HCT116 (cell line): ENCODE measurements at regions not wholly inside any gene's neighbourhood (a gene's known extent, or its start where the extent isn't known, plus 50 kb on each side); places are given as distances from the start of the nearest gene placed in this dataset.

Experiments
- ATAC-seq: fragments of 200-7000 bp; cut with Tn5 transposase; 2 replicates; pipeline ENCODE4 v1.9.1; 2020; ENCODE audit warnings: mild to moderate bottlenecking, moderate library complexity
- BruUV-seq: library from RNA; stranded (reverse); fragments of 400-500 nt; replicated peaks from 2 replicates; lab custom pipeline; 2021; lab: Mats Ljungman, UMichigan
- CTCF ChIA-PET: fragments of 300-600 bp; sonication (Branson Sonifier 250); formaldehyde crosslinking; loops from one replicate; lab custom pipeline; 2021; ENCODE audit warnings: antibody characterized with exemption; lab: Charles Lee
- POLR2A ChIA-PET: fragments of 300-600, 350-600 bp; sonication (Branson Sonifier 250); formaldehyde crosslinking; loops from one replicate; lab custom pipeline; 2021; ENCODE audit warnings: antibody characterized with exemption; lab: Charles Lee
- RAD21 ChIA-PET, 2 experiments: fragments of 300-600 bp; sonication (Branson Sonifier 250); formaldehyde crosslinking; loops; one replicate each; lab custom pipeline; 2023; ENCODE audit warnings: low total read pairs in 2 of 2; ENCODE audit not compliant: uncharacterized antibody in 2 of 2, unreplicated experiment in 2 of 2, low non-redundant PET in 1 of 2; lab: Charles Lee
- DNase-seq: peaks from one replicate; pipeline ENCODE4 v3.0.0-alpha.2; 2010; ENCODE audit warnings: low read depth, low spot score
- H2AFZ ChIP-seq: fragments of 200-600 bp; shearing (Covaris generic), sonication (generic); 2 replicates; pipeline ENCODE4 v1.6.1; 2017; ENCODE audit warnings: low read depth, mixed run types, mixed read lengths, antibody characterized with exemption, low read length; ENCODE audit not compliant: poor library complexity, severe bottlenecking
- H3K27ac ChIP-seq: 2 replicates; pipeline ENCODE4 v1.5.1; 2012; ENCODE audit warnings: low read depth, low read length
- H3K27me3 ChIP-seq: fragments of 200-600 bp; sonication (generic); 2 replicates; pipeline ENCODE4 v1.6.1; 2016; ENCODE audit warnings: mixed run types, low read length, mixed read lengths; ENCODE audit not compliant: insufficient read depth
- H3K36me3 ChIP-seq, 2 experiments: fragments of 200-500 bp in 1 of 2; fragments of 200-600 bp in 1 of 2; sonication (Bioruptor generic) in 1 of 2; sonication (generic) in 1 of 2; 2 replicates each; pipeline versions ENCODE4 v1.5.1 to v1.6.1; 2014 to 2016; ENCODE audit warnings: low read length in 2 of 2, inconsistent platforms in 1 of 2, mixed read lengths in 1 of 2, mixed run types in 1 of 2; ENCODE audit not compliant: insufficient read depth in 2 of 2, control insufficient read depth in 1 of 2
- H3K4me1 ChIP-seq, 2 experiments: fragments of 200-600 bp in 1 of 2; sonication (generic) in 1 of 2; 2 replicates each; pipeline versions ENCODE4 v1.5.1 to v1.6.1; 2012 to 2017; ENCODE audit warnings: low read length in 2 of 2, inconsistent platforms in 1 of 2, mild to moderate bottlenecking in 1 of 2, mixed read lengths in 1 of 2, mixed run types in 1 of 2, moderate library complexity in 1 of 2; ENCODE audit not compliant: insufficient read depth in 2 of 2, control insufficient read depth in 1 of 2
- H3K4me2 ChIP-seq: fragments of 200-600 bp; sonication (generic); 2 replicates; pipeline ENCODE4 v1.6.1; 2017; ENCODE audit warnings: mixed run types, low read length, mixed read lengths
- H3K4me3 ChIP-seq, 2 experiments: fragments of 200-600 bp in 1 of 2; sonication (generic) in 1 of 2; replicated peaks in 1 of 2; 2 replicates each; pipeline ENCODE4 v1.5.1; 2011 to 2016; ENCODE audit warnings: low read length in 2 of 2, control low read depth in 1 of 2, low read depth in 1 of 2, mild to moderate bottlenecking in 1 of 2, mixed read lengths in 1 of 2, mixed run types in 1 of 2
- H3K79me2 ChIP-seq: fragments of 200-600 bp; sonication (generic); 2 replicates; pipeline ENCODE4 v1.6.1; 2017; ENCODE audit warnings: mild to moderate bottlenecking, mixed run types, low read length, moderate library complexity, mixed read lengths; ENCODE audit not compliant: insufficient read depth
- H3K9ac ChIP-seq: fragments of 200-600 bp; sonication (generic); 2 replicates; pipeline ENCODE4 v1.6.1; 2016; ENCODE audit warnings: low read length, mixed read lengths
- H3K9me2 ChIP-seq: fragments of 200-600 bp; sonication (generic), shearing (Covaris generic); 2 replicates; pipeline ENCODE4 v1.6.1; 2017; ENCODE audit warnings: mixed run types, mild to moderate bottlenecking, moderate library complexity; ENCODE audit not compliant: insufficient read depth
- H3K9me3 ChIP-seq, 2 experiments: fragments of 200-500 bp in 1 of 2; fragments of 200-600 bp in 1 of 2; sonication (Bioruptor generic) in 1 of 2; sonication (generic) in 1 of 2; 2 replicates each; pipeline ENCODE4 v1.6.1; 2014 to 2017; ENCODE audit warnings: low read length in 2 of 2, mixed read lengths in 2 of 2, inconsistent platforms in 1 of 2, low read depth in 1 of 2, mild to moderate bottlenecking in 1 of 2, mixed run types in 1 of 2, moderate library complexity in 1 of 2; ENCODE audit not compliant: control insufficient read depth in 1 of 2, insufficient read depth in 1 of 2
- H4K20me1 ChIP-seq: fragments of 200-600 bp; sonication (generic), shearing (Covaris generic); 2 replicates; pipeline ENCODE4 v1.6.1; 2017; ENCODE audit warnings: mixed run types, mild to moderate bottlenecking, moderate library complexity; ENCODE audit not compliant: insufficient read depth
- ATF3 ChIP-seq: IDR thresholded peaks from 2 replicates; pipeline ENCODE4 v1.6.1; 2012
- CBX3 ChIP-seq: IDR thresholded peaks from 2 replicates; pipeline ENCODE4 v1.6.1; 2012; ENCODE audit warnings: low read depth
- CEBPB ChIP-seq: IDR thresholded peaks from 2 replicates; pipeline ENCODE4 v1.6.1; 2012; ENCODE audit warnings: low read depth
- EGR1 ChIP-seq: IDR thresholded peaks from 2 replicates; pipeline ENCODE4 v1.6.1; 2012; ENCODE audit warnings: low read depth
- ELF1 ChIP-seq: IDR thresholded peaks from 2 replicates; pipeline ENCODE4 v1.6.1; 2012; ENCODE audit warnings: low read depth, borderline replicate concordance
- EZH2 ChIP-seq: fragments of 200-600 bp; sonication (generic); IDR thresholded peaks from 2 replicates; pipeline ENCODE4 v1.6.1; 2017; ENCODE audit warnings: antibody characterized with exemption, mixed run types
- EZH2phosphoT487 ChIP-seq: fragments of 200-600 bp; IDR thresholded peaks from 2 replicates; pipeline ENCODE4 v1.6.1; 2018; ENCODE audit warnings: antibody characterized with exemption, borderline replicate concordance
- FOSL1 ChIP-seq: IDR thresholded peaks from 2 replicates; pipeline ENCODE4 v1.6.1; 2012; ENCODE audit warnings: low read depth
- MAX ChIP-seq: IDR thresholded peaks from 2 replicates; pipeline ENCODE4 v1.6.1; 2012
- POLR2A ChIP-seq: IDR thresholded peaks from 2 replicates; pipeline ENCODE4 v1.7.0; 2011; ENCODE audit warnings: borderline replicate concordance; ENCODE audit not compliant: insufficient read depth, insufficient read length; ENCODE audit errors: extremely low read depth
- POLR2AphosphoS5 ChIP-seq: IDR thresholded peaks from 2 replicates; pipeline ENCODE4 v1.6.1; 2011; ENCODE audit warnings: mild to moderate bottlenecking, low read depth, low read length, moderate library complexity
- RAD21 ChIP-seq: IDR thresholded peaks from 2 replicates; pipeline ENCODE4 v1.6.1; 2012; ENCODE audit warnings: low read depth, mild to moderate bottlenecking
- SIN3A ChIP-seq: IDR thresholded peaks from 2 replicates; pipeline ENCODE4 v1.6.1; 2012; ENCODE audit warnings: low read depth
- TCF7L2 ChIP-seq: IDR thresholded peaks from 2 replicates; pipeline ENCODE4 v1.7.0; 2011; ENCODE audit warnings: borderline replicate concordance, inconsistent platforms; ENCODE audit not compliant: insufficient read depth, insufficient read length; ENCODE audit errors: extremely low read depth
- YY1 ChIP-seq: IDR thresholded peaks from 2 replicates; pipeline ENCODE4 v1.6.1; 2011; ENCODE audit warnings: low read length, low read depth, moderate library complexity, mild to moderate bottlenecking; ENCODE audit not compliant: insufficient replicate concordance; ENCODE audit errors: extremely low read depth
- ZNF274 ChIP-seq: fragments of 200-500 bp; sonication (Bioruptor generic); IDR thresholded peaks from 2 replicates; pipeline ENCODE4 v1.6.1; 2014; ENCODE audit warnings: mild to moderate bottlenecking, low read depth, low read length, inconsistent platforms
- intact Hi-C: fragments of 100-400 bp; cut with micrococcal nuclease; formaldehyde crosslinking; loops from 2 replicates; pipeline ENCODE4 v1.10.0; 2022
- TF ChIP-seq, protein P1 (sequence below): IDR thresholded peaks from 2 replicates; pipeline ENCODE4 v1.6.1; 2011; ENCODE audit warnings: mild to moderate bottlenecking, low read length, moderate library complexity; ENCODE audit not compliant: insufficient replicate concordance; ENCODE audit errors: extremely low read depth
- TF ChIP-seq, protein P2 (sequence below), 3 experiments: fragments of 200-600 bp in 1 of 3; sonication (generic) in 1 of 3; IDR thresholded peaks in 2 of 3; conservative IDR thresholded peaks in 1 of 3; 2 replicates each; pipeline ENCODE4 v1.5.1; 2012 to 2017; ENCODE audit warnings: low read depth in 2 of 3, low read length in 2 of 3, antibody characterized with exemption in 1 of 3, borderline replicate concordance in 1 of 3, control low read depth in 1 of 3, mild to moderate bottlenecking in 1 of 3, mixed read lengths in 1 of 3, mixed run types in 1 of 3, moderate library complexity in 1 of 3; ENCODE audit not compliant: insufficient read depth in 1 of 3

- TF ChIP-seq, protein P1, sequence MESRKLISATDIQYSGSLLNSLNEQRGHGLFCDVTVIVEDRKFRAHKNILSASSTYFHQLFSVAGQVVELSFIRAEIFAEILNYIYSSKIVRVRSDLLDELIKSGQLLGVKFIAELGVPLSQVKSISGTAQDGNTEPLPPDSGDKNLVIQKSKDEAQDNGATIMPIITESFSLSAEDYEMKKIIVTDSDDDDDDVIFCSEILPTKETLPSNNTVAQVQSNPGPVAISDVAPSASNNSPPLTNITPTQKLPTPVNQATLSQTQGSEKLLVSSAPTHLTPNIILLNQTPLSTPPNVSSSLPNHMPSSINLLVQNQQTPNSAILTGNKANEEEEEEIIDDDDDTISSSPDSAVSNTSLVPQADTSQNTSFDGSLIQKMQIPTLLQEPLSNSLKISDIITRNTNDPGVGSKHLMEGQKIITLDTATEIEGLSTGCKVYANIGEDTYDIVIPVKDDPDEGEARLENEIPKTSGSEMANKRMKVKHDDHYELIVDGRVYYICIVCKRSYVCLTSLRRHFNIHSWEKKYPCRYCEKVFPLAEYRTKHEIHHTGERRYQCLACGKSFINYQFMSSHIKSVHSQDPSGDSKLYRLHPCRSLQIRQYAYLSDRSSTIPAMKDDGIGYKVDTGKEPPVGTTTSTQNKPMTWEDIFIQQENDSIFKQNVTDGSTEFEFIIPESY: no peak
- TF ChIP-seq POLR2A (no peak), CBX3 (no peak), EZH2 (no peak), RAD21 (no peak), YY1 (no peak), MAX (no peak), ZNF274 (no peak)
These were observed 412.6 kb downstream of the PRDM2 start (continued) for GRCh38 chr1:14112613-14113012.

DNA sequence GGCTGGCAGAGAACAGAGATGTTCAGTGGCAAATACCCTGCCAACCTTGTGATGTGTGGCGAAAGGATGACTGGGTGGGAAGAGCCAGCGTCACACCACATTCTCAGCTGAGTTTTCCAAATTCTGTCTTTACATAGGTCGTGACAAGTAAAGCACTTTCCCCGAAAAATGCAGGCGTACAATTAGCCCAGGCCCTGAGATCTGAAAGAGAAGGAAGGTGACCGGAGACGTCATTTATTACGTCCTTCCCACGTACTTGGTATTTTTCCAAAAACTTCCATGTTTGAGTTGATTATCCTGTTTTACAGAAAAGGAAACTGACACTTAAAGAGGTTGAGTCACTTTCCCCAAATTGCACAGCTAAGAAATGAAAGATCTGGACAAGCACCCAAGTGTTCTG lies 413.3 kb downstream of the PRDM2 start:
- no peaks in the 10 kb centered on the region for H3K36me3 ChIP-seq
- no peak overlapping the region for H3K4me3 ChIP-seq
- H3K4me1 ChIP-seq: no peaks in the 10 kb centered on the region
- no TSS peak for BruUV-seq
- intact Hi-C loops: loop anchor here (5.0 to 10.0 kb wide), 2 partner anchors 732 to 934 kb away; no protein-coding TSS in a partner anchor
- no peak overlapping the region for H3K9ac ChIP-seq
- H4K20me1 ChIP-seq: no peaks in the 10 kb centered on the region
- peaks cover 6% of the 10 kb centered on the region; the same call in 1 of the 2 replicates for H3K27me3 ChIP-seq
- POLR2A ChIA-PET: no interaction called here
- no peak overlapping the region for H2AFZ ChIP-seq
- RAD21 ChIA-PET: no interaction called here
- DNase-seq (no peak), ATAC-seq (no peak)
- H3K9me3 ChIP-seq: no peaks in the 10 kb centered on the region
- CTCF ChIA-PET: interaction anchor here (0.9 to 1.4 kb wide), 3 partner anchors 36 to 691 kb away, joined by 3 to 5 read pairs (median 3); no protein-coding TSS in a partner anchor
- no peaks in the 10 kb centered on the region for H3K79me2 ChIP-seq
- no peaks in the 10 kb centered on the region for H3K9me2 ChIP-seq
- no peak overlapping the region for H3K4me2 ChIP-seq
- H3K27ac ChIP-seq: no peak overlapping the region
- no peak for TF ChIP-seq EZH2
- no peak for TF ChIP-seq FOSL1
- no peak for TF ChIP-seq MAX
- no peak for TF ChIP-seq EGR1
- TF ChIP-seq TCF7L2: no peak
- no peak for TF ChIP-seq ELF1
- no peak for TF ChIP-seq POLR2AphosphoS5
- TF ChIP-seq, protein P1: no peak
- TF ChIP-seq, protein P2, sequence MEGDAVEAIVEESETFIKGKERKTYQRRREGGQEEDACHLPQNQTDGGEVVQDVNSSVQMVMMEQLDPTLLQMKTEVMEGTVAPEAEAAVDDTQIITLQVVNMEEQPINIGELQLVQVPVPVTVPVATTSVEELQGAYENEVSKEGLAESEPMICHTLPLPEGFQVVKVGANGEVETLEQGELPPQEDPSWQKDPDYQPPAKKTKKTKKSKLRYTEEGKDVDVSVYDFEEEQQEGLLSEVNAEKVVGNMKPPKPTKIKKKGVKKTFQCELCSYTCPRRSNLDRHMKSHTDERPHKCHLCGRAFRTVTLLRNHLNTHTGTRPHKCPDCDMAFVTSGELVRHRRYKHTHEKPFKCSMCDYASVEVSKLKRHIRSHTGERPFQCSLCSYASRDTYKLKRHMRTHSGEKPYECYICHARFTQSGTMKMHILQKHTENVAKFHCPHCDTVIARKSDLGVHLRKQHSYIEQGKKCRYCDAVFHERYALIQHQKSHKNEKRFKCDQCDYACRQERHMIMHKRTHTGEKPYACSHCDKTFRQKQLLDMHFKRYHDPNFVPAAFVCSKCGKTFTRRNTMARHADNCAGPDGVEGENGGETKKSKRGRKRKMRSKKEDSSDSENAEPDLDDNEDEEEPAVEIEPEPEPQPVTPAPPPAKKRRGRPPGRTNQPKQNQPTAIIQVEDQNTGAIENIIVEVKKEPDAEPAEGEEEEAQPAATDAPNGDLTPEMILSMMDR (IDR thresholded peaks at IDR 0.05 in 2 of 3, conservative IDR thresholded peaks at IDR 0.05 in 1 of 3; ENCODE audit: borderline replicate concordance in 1 of 3, insufficient read depth in 1 of 3, low read depth in 2 of 3, low read length in 2 of 3): no peak
- no peak for TF ChIP-seq CEBPB
- no peak for TF ChIP-seq SIN3A
- TF ChIP-seq EZH2phosphoT487: no peak
- TF ChIP-seq ATF3: no peak
- no peak for TF ChIP-seq POLR2A
